Astrocyte (in vitro differentiated cells and primary cell): ENCODE measurements at regions not wholly inside any gene's neighbourhood (a gene's known extent, or its start where the extent isn't known, plus 50 kb on each side); places are given as distances from the start of the nearest gene placed in this dataset.

Experiments used
- DNase-seq: peaks from one replicate; pipeline ENCODE4 v3.0.0-alpha.2; 2010; ENCODE audit warnings: low read depth
- FAIRE-seq: peaks from 2 replicates; lab custom pipeline; 2011; peaks lifted over from hg19 to GRCh38; lab: Jason Lieb, UNC
- H2AFZ ChIP-seq: 2 replicates; pipeline ENCODE4 v1.6.0; 2012; ENCODE audit warnings: low read depth, low read length, inconsistent platforms
- H3K27ac ChIP-seq: 2 replicates; pipeline ENCODE4 v1.5.1; 2011; ENCODE audit warnings: low read depth, low read length, inconsistent platforms
- H3K27me3 ChIP-seq: 2 replicates; pipeline ENCODE4 v1.6.0; 2011; ENCODE audit warnings: low read length, inconsistent platforms; ENCODE audit not compliant: insufficient read depth
- H3K36me3 ChIP-seq: 2 replicates; pipeline ENCODE4 v1.5.1; 2011; ENCODE audit warnings: low read length, inconsistent platforms; ENCODE audit not compliant: insufficient read depth
- H3K4me1 ChIP-seq: 2 replicates; pipeline ENCODE4 v1.5.1; 2011; ENCODE audit warnings: low read length, inconsistent platforms; ENCODE audit not compliant: insufficient read depth
- H3K4me2 ChIP-seq: 2 replicates; pipeline ENCODE4 v1.6.0; 2012; ENCODE audit warnings: low read length, inconsistent platforms
- H3K4me3 ChIP-seq: 2 replicates; pipeline ENCODE4 v1.5.1; 2011; ENCODE audit warnings: low read depth, mild to moderate bottlenecking, low read length, inconsistent platforms; ENCODE audit not compliant: insufficient read depth
- H3K79me2 ChIP-seq: 2 replicates; pipeline ENCODE4 v1.6.0; 2012; ENCODE audit warnings: mild to moderate bottlenecking, low read length, inconsistent platforms; ENCODE audit not compliant: insufficient read depth
- H3K9ac ChIP-seq: 2 replicates; pipeline ENCODE4 v1.6.0; 2012; ENCODE audit warnings: mild to moderate bottlenecking, low read length, inconsistent platforms
- H3K9me3 ChIP-seq: 2 replicates; pipeline ENCODE4 v1.5.1; 2012; ENCODE audit warnings: low read depth, mild to moderate bottlenecking, low read length, inconsistent platforms; ENCODE audit not compliant: insufficient read depth
- H4K20me1 ChIP-seq: 2 replicates; pipeline ENCODE4 v1.6.0; 2012; ENCODE audit warnings: low read length, inconsistent platforms; ENCODE audit not compliant: insufficient read depth
- H3K27ac Mint-ChIP-seq: one replicate; pipeline ENCODE4 v1.8.0; 2021; ENCODE audit warnings: mild to moderate bottlenecking, mixed read lengths; ENCODE audit not compliant: unreplicated experiment
- H3K27me3 Mint-ChIP-seq: one replicate; pipeline ENCODE4 v1.8.0; 2021; ENCODE audit warnings: low read depth, mixed read lengths; ENCODE audit not compliant: unreplicated experiment
- H3K36me3 Mint-ChIP-seq: one replicate; pipeline ENCODE4 v1.8.0; 2021; ENCODE audit warnings: low read depth, mixed read lengths; ENCODE audit not compliant: unreplicated experiment
- H3K4me1 Mint-ChIP-seq: one replicate; pipeline ENCODE4 v1.8.0; 2021; ENCODE audit warnings: low read depth, mixed read lengths; ENCODE audit not compliant: unreplicated experiment
- H3K4me3 Mint-ChIP-seq: one replicate; pipeline ENCODE4 v1.8.0; 2021; ENCODE audit warnings: mild to moderate bottlenecking, moderate library complexity, mixed read lengths; ENCODE audit not compliant: unreplicated experiment
- H3K9me3 Mint-ChIP-seq: one replicate; pipeline ENCODE4 v1.8.0; 2021; ENCODE audit warnings: mild to moderate bottlenecking, mixed read lengths; ENCODE audit not compliant: unreplicated experiment
- CTCF ChIP-seq: IDR thresholded peaks from 2 replicates; pipeline ENCODE4 v1.5.1; 2011; ENCODE audit warnings: low read depth, mild to moderate bottlenecking, inconsistent platforms, low read length, moderate library complexity; ENCODE audit not compliant: insufficient read depth
- EZH2 ChIP-seq: IDR thresholded peaks from 2 replicates; pipeline ENCODE4 v1.6.1; 2012; ENCODE audit warnings: mild to moderate bottlenecking, low read length, inconsistent platforms; ENCODE audit not compliant: insufficient read depth

GRCh38 chr18:68121826-68122225 is 593.1 kb downstream of the TMX3 start:
- H3K9me3 Mint-ChIP-seq = no peaks in the 10 kb centered on the region
- Histone ChIP-seq H3K27me3 (no peaks in the 10 kb centered on the region), H3K79me2 (no peaks in the 10 kb centered on the region), H3K4me1 (no peaks in the 10 kb centered on the region), H3K36me3 (no peaks in the 10 kb centered on the region), H3K4me3 (no peak overlapping the region), H2AFZ (no peak overlapping the region), H3K9ac (no peak overlapping the region), H3K9me3 (no peaks in the 10 kb centered on the region), H4K20me1 (no peaks in the 10 kb centered on the region), H3K27ac (no peak overlapping the region), H3K4me2 (no peak overlapping the region)
- DNase-seq (no peak), FAIRE-seq (no peak)
- no peaks in the 10 kb centered on the region for H3K36me3 Mint-ChIP-seq
- TF ChIP-seq CTCF (no peak), EZH2 (no peak)
- no peak overlapping the region for H3K4me3 Mint-ChIP-seq
- H3K27ac Mint-ChIP-seq = no peak overlapping the region
- no peaks in the 10 kb centered on the region for H3K4me1 Mint-ChIP-seq
- H3K27me3 Mint-ChIP-seq = no peaks in the 10 kb centered on the region

- Histone ChIP-seq H3K36me3 (no peaks in the 10 kb centered on the region), H2AFZ (no peak overlapping the region), H3K4me3 (no peak overlapping the region), H3K79me2 (no peaks in the 10 kb centered on the region), H3K27ac (no peak overlapping the region), H3K9me3 (no peaks in the 10 kb centered on the region), H3K9ac (no peak overlapping the region), H4K20me1 (no peaks in the 10 kb centered on the region), H3K4me1 (no peaks in the 10 kb centered on the region), H3K27me3 (no peaks in the 10 kb centered on the region), H3K4me2 (no peak overlapping the region)
- TF ChIP-seq EZH2 (no peak), CTCF (no peak)
- FAIRE-seq (no peak), DNase-seq (no peak)
- Mint-ChIP-seq H3K27me3 (no peaks in the 10 kb centered on the region), H3K4me3 (no peak overlapping the region), H3K27ac (no peak overlapping the region), H3K9me3 (no peaks in the 10 kb centered on the region), H3K36me3 (no peaks in the 10 kb centered on the region), H3K4me1 (no peaks in the 10 kb centered on the region)
Measured at GRCh38 chr18:68121308-68121707, 593.6 kb downstream of the TMX3 start.

GRCh38 chr18:68114989-68115388 is 598.5 kb upstream of the DSEL start:
- H3K27ac ChIP-seq = no peak overlapping the region
- no peaks in the 10 kb centered on the region for H3K79me2 ChIP-seq
- FAIRE-seq (no peak), DNase-seq (no peak)
- no peak overlapping the region for H2AFZ ChIP-seq
- no peaks in the 10 kb centered on the region for H3K36me3 Mint-ChIP-seq
- no peaks in the 10 kb centered on the region for H3K36me3 ChIP-seq
- TF ChIP-seq CTCF = no peak
- no peak for TF ChIP-seq EZH2
- no peaks in the 10 kb centered on the region for H3K27me3 ChIP-seq
- H3K4me3 Mint-ChIP-seq = no peak overlapping the region
- H4K20me1 ChIP-seq = no peaks in the 10 kb centered on the region
- no peak overlapping the region for H3K4me2 ChIP-seq
- no peak overlapping the region for H3K9ac ChIP-seq
- no peaks in the 10 kb centered on the region for H3K4me1 ChIP-seq
- no peaks in the 10 kb centered on the region for H3K4me1 Mint-ChIP-seq
- H3K27ac Mint-ChIP-seq = no peak overlapping the region
- H3K9me3 Mint-ChIP-seq = no peaks in the 10 kb centered on the region
- no peak overlapping the region for H3K4me3 ChIP-seq
- H3K27me3 Mint-ChIP-seq = no peaks in the 10 kb centered on the region
- no peaks in the 10 kb centered on the region for H3K9me3 ChIP-seq
